Left lobe of liver (tissue), 2 donors: ENCODE measurements at regions not wholly inside any gene's neighbourhood (a gene's known extent, or its start where the extent isn't known, plus 50 kb on each side); places are given as distances from the start of the nearest gene placed in this dataset.
"Not testable (repeated sequence)": the region's sequence is repeated elsewhere in the genome, so short reads cannot be mapped to it uniquely, and the experiment has no call there.

Experiments
- ATAC-seq: fragments of 200-7000 bp; cut with Tn5 transposase; one replicate; pipeline ENCODE4 v1.9.1; 2020; ENCODE audit warnings: mild to moderate bottlenecking, moderate library complexity
- DNase-seq: peaks from one replicate; pipeline ENCODE4 v3.0.0-alpha.2; 2020; ENCODE audit warnings: low spot score
- donor health status: DM: no; HTN: no; CAD: no; lungs with moderate emphysema.
- donor health status: DM: no; HTN: yes; CAD: no.

DNA sequence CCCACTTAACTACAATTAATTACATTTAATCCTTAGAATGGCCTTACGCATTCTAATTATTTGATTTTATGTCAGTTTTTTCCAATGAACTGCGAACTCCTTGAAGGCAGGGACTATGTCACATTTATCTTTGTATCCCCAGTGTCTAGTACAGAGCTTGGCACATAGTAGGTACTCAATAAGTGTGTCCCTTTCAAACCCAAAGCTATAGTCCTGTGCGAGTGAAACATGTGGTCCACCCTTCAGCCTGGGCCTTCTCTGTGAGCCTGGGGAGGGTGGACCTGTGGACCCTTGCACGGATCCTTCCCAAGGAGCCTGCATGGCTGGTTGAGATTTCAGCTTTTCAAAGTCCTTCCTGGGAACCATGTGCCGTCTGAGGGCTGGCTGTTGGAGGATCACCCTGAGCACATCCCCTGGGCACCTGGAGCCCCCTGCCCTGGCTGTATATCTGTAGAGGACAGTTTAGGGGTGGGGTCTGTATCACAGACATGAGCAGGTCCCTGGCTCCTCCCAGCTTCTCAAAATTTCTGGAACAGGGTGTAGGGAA lies 103.1 kb downstream of the IER5 start:
- DNase-seq: no peak
- ATAC-seq: no peak

GRCh38 chr1:181192316-181192715 lies 103.8 kb downstream of the IER5 start:
- no peak for ATAC-seq
- no peak for DNase-seq

DNA sequence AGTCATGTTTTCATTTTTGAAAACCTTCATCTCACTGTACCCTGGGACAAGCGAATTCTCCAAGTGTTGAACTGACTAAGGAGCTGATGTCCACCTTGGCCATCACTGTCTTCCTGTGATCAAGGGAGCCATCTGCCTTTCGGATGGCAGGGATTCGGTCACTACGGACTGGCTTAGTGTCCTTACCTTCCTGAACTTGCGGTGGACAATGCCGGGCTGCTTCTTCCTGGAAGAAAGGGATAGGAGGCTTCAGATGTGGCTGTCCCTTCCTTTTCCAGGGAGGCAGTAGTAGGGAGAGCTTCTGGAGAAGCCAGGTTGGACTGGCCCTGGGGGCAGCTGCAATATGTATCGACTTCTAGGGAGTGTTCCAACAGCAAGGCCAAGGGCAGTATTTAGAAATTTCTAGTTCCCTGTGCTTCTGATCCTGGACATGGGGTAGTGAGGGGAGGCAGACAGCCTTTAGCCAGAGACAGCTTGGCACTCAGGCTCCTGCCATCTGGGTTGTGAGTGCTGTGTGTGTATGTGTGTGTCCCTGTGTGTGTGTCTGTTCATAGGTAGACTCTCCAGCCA lies 114.6 kb downstream of the IER5 start:
- DNase-seq: no peak
- ATAC-seq: no peak

DNA sequence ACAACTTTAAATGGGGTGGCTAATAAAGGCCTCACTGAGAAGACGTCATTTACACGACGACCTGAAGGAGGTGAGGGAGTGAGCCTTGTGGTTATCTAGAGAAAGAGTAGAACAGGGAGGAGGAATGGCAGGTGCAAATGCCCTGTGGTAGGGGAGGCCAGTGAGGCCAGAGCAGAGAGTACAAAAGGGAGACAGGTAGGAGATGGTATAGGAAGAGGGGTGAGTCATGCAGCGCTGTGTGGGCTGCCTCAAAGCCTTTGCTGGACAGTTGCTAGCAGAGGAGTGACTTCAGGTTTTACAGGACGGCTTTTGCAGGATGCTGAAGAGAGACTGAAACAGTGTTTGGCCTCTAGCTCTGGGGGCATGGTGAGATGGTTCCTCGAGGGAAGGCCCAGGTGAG lies 116.0 kb downstream of the IER5 start:
- no peak for DNase-seq
- ATAC-seq: no peak

- DNase-seq: no peak
- no peak for ATAC-seq
These were observed 117.4 kb downstream of the IER5 start for GRCh38 chr1:181205901-181206300.

DNA sequence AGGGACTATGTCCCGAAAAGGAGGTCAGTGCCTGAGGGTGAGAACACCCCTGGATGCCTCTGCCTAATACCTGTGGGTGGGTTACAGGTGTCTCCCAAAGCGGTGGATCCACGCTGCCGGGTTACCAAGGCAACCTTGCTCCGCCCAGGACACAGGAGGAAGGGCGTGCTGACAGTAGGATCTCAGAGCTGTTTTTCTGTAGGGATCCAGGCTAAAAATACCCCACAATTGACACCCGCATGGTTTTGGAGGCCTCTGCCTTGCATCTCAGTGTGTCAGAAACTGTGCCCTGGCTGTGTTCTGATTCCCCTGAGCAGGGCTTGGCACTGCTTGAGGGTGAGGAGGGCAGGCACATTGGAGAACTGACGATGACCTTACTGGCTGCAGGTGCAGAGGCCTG lies 118.0 kb downstream of the IER5 start:
- DNase-seq (no peak), ATAC-seq (no peak)

DNA sequence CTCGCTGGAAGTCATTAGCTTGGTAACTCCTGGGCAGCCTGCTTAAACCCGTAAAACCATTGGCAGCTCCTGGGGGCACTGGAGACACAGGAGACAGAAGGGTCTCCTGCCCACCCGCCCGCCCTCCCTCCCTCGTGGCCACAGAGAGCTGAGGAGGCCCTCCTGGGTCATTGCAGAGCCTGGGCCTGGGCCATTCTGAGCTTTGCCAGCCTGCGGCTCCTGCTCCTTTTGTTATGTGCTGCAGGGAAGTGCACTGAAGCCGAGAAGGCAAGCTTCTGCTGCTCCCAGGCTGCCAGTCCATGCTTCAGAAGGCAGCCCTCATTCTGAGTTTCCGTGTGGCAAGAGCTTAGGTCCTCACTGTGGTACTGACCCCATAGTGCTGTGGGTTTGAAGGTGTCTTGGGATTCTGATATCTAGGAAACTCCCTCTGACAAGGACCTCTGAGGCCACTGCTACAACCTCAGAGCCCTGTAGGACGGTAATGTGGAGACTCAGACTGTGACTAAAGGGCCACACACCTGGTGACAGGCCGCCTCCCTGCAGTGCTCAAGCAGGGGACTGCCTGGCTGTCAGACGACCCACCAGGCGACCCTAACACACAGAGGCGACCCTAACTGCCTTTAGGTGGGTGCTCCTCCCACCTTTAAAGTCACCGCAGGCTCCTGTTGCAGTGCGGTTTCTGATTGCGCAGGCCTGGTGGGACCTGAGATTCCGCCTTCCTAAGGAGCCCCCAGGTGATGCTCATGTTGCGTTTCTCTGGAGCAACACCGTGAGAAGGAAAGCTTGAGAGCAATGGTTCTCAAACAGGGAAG lies 118.7 kb downstream of the IER5 start:
- DNase-seq: no peak
- ATAC-seq: no peak

- no peak for DNase-seq
- no peak for ATAC-seq
These were observed 119.6 kb downstream of the IER5 start for GRCh38 chr1:181208083-181208482.

DNA sequence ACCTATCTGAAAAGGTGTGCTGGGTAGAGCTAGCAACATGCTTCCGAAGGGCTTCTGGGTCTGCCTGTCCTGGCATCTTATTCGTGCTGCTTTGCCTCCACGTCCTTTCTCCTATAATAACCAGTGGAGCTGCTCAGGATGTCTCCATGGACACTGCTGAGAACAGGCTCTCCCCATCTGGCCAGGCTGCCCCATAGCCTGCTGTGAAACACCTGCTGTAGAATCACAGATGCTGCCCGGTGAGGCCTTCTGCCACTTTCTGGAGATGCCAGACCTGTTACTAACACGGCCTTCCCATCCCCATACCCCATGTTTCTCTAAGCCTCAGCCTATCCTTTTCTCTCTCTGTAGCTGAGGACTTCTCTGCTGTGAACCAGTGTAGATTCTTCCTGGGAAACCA lies 120.5 kb downstream of the IER5 start:
- DNase-seq (no peak), ATAC-seq (no peak)

DNA sequence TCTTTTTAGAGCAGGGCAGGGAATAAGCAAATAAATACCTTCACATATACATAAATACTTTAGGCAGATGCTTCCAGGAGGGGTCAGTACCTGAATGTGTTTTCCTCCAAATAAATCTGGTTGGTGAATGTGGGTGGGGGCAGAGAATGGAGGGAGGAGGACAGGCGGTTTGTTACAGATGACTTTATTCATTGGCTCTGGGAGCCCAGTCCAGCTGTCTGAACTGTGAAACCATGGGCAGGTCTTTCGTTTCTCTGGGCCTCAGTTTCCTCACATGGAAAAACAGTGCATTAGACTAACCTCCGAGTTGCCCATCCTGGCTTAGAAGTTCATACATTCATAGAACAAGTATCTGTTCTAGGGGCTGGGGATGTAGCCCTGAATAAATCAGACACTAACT lies 124.6 kb downstream of the IER5 start:
- no peak for DNase-seq
- ATAC-seq: no peak

- no peak for ATAC-seq
- DNase-seq: no peak
These were observed 128.1 kb downstream of the IER5 start for GRCh38 chr1:181216591-181216994.

DNA sequence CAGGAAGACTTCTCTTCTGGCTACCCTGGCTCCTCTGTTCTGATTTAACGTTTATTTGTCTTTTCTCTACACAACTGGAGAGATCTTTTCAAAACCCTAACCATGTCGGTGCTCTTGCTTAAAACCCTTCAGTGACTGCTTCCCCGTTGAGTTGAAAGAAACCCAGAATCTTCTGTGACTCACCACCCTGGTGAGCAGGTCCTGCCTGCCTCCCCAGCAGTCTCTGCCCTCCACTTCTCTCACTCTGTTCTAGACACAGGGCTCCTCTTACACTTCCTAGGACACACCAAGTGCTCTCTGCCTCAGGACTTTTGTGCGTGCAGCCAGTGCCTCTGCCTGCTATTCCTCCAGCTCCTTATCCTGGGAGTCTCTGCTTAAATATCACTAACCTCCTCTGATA lies 131.4 kb downstream of the IER5 start:
- no peak for DNase-seq
- ATAC-seq: no peak

DNA sequence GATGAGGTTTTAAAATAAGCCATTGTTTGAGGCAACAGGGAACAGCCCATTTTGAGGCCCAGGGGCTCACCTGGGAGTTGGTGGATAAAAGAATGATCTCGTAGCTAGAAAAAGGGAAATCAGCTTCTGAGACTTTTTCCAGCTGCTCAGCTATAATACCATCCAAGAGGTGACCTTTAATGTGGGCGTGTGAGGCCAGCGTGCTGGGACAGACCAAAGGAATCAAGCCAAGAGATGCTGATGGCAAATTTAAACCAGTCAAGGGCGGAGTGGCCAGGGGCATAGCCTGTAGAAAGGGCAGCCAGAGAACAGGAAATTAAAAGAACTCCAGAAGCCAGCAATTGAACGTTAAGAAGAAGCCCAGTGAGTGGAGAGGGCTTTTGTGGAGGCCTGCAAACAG lies 132.6 kb downstream of the IER5 start:
- ATAC-seq (no peak), DNase-seq (no peak)

- no peak for ATAC-seq
These were observed 134.5 kb downstream of the IER5 start for GRCh38 chr1:181222972-181223505.

GRCh38 chr1:181226728-181227127 lies 138.2 kb downstream of the IER5 start:
- ATAC-seq, DNase-seq: not testable (repeated sequence)

More at GRCh38 chr1:181222972-181223505, 134.5 kb downstream of the IER5 start:
- DNase-seq: no peak

- DNase-seq (no peak), ATAC-seq (no peak)
These were observed 150.6 kb downstream of the IER5 start for GRCh38 chr1:181239086-181239485.

DNA sequence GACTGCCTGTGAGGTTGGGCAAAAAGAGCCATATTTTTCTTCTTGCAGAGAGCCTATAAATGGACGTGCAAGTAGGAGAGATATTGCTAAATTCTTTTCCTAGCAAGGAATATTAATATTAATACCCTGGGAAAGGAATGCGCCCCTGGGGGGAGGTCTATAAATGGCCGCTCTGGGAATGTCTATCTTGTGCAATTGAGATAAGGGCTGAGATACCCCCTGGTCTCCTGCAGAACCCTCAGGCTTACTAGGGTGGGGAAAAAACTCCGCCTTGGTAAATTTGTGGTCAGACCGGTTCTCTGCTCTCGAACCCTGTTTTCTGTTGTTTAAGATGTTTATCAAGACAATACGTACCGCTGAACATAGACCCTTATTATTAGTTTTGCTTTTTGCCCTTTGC lies 157.8 kb downstream of the IER5 start:
- DNase-seq, ATAC-seq: not testable (repeated sequence)

GRCh38 chr1:181248361-181248760 lies 159.9 kb downstream of the IER5 start:
- not testable (repeated sequence) for DNase-seq, ATAC-seq

DNA sequence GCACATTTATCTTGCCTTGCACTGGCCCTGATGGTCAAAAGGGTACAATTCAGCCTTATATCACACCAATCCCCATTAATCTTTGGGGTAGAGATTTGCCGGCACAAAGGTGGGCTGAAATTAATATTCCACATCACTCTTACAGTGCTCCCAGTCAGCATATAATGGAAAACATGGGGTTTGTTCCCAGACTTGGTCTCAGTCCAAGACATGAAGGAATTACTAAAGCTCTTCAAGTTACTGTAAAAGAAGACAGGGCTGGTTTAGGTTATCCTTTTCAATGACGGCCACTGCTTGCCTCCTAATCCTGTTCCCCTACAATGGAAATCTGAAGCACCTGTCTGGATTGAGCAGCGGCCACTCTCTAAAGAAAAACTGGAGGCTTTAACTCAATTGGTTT lies 160.7 kb downstream of the IER5 start:
- ATAC-seq (no peak), DNase-seq (no peak)

DNA sequence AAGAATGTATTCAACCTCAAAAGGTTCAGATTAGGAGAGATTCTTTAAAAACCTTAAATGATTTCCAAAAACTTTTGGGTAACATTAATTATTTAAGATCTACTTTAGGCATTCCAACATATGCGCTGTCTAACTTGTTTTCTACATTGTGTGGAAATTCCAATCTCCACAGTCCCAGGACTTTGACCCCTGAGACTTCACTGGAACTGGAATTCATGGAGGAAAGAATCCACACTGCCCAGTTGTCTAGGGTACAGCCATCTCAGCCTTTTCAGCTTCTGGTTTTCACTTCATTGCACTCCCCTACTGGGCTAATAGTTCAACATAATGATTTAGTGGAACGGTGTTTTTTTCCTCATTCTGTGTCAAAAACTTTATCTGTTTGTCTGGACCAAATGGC lies 161.5 kb downstream of the IER5 start:
- DNase-seq: no peak
- ATAC-seq: no peak

- no peak for DNase-seq
- ATAC-seq: no peak
These were observed 162.7 kb downstream of the IER5 start for GRCh38 chr1:181251001-181251712.

DNA sequence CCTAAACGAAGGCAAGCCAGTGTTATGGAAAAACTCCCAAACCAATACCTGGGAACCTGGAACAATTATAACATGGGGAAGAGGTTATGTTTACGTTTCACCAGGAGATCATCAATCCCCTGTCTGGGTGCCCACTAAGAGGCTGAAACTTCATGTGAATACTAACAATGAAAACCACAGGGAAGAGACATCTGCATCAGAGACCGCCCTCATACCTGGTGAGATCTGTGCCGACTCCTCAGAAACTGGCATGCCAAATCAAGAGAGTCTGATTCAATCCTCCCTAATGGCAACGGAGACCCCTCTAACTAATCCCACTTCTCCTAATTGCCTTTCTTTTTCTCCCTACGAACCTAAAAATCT lies 163.2 kb downstream of the IER5 start:
- DNase-seq (no peak), ATAC-seq (no peak)
